ENCODE measurements at regions not wholly inside any gene's neighbourhood (a gene's known extent, or its start where the extent isn't known, plus 50 kb on each side); places are given as distances from the start of the nearest gene placed in this dataset.
A peak's percentile ranks its signal among the peaks of the same experiment; 100 is the strongest.
"Not testable (repeated sequence)": the region's sequence is repeated elsewhere in the genome, so short reads cannot be mapped to it uniquely, and the experiment has no call there.

- DNase-seq, result no peak
These were observed 83.8 kb upstream of the HMGA2 start for GRCh38 chr12:65740506-65740872.

DNA sequence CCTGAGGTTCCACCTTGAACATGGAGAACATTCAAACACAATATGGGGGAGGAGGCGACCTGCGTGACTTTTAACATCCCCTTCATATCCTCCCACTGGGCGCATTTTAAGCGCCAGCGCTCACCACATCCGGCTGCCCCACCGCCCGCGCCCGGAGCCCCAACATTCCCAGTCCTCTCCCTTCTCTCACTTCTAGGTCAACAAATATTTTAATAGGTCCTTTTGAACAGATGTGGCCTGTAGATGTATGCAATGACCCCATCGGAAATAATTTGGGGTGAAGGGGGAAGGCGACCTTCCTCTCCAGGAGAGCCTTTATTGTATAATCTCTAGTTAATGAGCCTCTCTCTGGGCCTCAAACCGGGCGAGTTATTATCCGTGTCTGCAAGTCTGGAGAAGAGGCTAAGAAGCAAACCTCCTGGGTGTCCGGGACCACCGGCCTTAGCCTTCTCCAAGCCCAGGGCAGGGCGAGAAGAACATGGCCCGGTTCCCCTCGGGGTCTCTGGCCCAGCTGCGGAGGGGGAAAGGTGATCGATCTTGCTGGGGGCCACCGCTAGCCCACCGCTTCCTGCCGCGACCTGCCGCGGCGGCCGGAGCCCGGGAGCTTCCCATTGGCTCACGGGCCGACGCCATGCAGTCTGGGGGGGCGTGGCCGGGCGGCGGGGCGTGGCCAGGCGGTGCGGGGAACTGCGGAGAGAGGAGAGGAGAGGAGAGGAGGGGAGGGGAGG is 83.2 kb upstream of the HMGA2 start:
- peak; percentile 95 for DNase-seq

GRCh38 chr12:65741656-65742017 is 82.6 kb upstream of the HMGA2 start:
- no peak for DNase-seq

- DNase-seq, result peak; percentile 82
These were observed 82.0 kb upstream of the HMGA2 start for GRCh38 chr12:65742018-65743010.

DNA sequence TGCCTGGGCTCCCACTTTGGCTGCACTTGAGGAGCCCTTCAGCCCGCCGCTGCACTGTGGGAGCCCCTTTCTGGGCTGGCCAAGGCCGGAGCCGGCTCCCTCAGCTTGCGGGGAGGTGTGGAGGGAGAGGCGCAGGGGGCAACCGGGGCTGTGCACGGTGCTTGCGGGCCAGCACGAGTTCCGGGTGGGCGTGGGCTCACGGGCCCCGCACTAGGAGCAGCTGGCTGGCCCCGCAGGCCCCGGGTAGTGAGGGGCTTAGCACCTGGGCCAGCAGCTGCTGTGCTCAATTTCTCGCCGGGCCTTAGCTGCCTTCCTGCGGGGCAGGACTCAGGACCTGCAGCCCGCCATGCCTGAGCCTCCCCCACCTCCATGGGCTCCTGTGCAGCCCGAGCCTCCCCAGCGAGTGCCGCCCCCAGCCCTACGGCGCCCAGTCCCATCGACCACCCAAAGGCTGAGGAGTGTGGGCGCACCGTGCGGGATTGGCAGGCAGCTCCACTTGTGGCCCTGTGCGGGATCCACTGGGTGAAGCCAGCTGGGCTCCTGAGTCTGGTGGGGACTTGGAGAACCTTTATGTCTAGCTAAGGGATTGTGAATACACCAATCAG is 79.9 kb upstream of the HMGA2 start:
- not testable (repeated sequence) for DNase-seq

GRCh38 chr12:65747338-65747737 is 76.9 kb upstream of the HMGA2 start:
- no peak for DNase-seq

GRCh38 chr12:65748332-65748731 is 76.0 kb upstream of the HMGA2 start:
- DNase-seq, result no peak

GRCh38 chr12:65754290-65754689 is 70.0 kb upstream of the HMGA2 start:
- no peak for DNase-seq

- DNase-seq, result peak; percentile 46
These were observed 69.3 kb upstream of the HMGA2 start for GRCh38 chr12:65754744-65755595.

- no peak for DNase-seq
These were observed 68.7 kb upstream of the HMGA2 start for GRCh38 chr12:65755596-65755978.

DNA sequence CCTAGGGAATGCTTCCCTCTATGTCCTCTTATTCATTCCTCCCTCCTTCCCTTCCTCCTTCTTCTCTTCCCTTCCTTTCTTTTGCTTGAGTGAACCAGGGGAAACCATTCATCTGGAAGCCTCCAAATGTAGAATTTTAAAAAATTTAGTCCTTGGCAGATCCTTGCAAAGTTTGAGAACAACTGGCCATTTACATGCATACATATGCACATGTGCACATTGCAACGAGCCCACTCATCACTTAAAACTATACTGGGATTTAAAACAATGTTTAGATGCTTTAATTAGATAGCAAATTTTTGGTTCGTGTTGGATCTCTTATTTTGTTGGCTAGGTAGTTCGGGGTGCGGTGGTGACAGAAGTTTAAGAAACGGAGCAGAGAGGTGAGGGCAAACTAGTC is 68.0 kb upstream of the HMGA2 start:
- DNase-seq, result no peak

GRCh38 chr12:65756956-65757511 is 67.2 kb upstream of the HMGA2 start:
- DNase-seq, result no peak

DNA sequence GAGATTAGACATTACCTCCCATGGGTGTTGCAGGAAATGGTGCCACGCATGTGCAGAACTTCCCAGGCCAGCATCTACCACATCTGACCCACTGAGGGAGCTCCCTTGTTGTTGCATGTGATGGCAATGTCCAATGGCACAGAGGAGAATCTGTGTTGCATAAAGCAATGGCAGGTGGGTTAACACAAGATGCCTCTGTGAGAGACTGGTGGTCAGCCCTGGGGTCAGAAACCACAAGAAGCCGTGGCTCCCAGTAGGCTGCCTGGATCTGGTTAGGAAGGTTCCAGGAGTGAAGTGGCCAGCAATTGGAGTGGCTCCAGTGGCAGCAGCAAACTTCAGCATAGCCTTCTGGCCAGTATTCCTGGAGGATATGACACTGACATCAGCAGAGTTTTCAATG is 65.9 kb upstream of the HMGA2 start:
- no peak for DNase-seq

GRCh38 chr12:65759735-65760134 is 64.5 kb upstream of the HMGA2 start:
- DNase-seq, result no peak

GRCh38 chr12:65761301-65761700 is 63.0 kb upstream of the HMGA2 start:
- DNase-seq, result no peak

DNA sequence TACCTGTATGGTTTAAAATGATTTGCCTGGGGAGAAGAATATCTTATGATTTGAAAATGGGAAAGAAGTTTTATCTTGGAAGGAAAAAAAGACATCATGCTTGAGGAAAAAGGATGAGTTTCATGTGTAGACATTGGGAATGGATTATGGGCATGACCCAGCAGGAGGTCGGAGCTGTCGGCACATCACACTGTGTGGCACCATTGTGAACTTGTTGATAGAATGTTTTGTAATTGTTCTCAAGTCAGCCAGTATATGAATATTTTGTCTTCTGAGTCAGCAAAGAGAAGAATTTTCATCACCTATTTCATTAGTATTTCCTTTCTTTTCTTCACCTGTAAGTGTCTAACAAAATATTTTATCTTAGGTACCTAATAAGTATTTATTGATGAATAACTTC is 60.0 kb upstream of the HMGA2 start:
- no peak for DNase-seq

DNA sequence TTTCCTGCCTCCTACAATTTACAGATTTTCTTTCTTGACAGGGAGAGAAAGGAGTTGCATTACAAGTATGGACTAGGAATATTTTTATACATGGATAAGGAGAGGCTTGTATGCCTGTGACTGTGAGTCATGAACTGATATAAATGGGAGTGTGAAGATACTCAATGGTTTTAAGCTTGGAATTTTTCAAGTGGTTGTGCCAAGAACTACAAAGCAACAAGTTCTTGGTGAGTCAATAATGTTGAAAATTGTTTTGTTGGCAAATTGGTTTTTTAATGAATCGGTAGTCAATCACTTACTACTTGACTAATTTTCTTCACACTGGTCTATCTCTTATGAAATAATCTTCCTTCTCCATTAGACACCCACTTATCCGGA is 58.9 kb upstream of the HMGA2 start:
- no peak for DNase-seq

DNA sequence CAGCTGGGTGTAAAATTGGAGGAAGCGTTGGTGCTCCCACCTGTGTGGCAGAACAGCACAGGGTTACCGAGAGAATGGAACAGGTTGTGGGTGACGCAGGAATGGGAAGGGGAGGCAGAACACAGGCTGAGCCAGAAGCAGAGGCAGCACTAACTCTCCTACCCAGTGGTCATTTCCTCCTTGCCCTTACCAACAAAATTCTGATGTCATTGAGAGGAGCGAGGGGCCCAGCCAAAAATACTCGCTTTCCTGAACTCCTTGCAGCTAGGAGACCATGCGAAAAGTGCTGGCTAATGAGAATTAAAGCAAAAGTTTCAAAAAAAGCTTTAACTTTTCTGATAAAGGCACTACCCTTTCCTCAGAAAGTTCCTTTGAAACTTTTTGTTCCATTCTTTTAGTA is 54.4 kb upstream of the HMGA2 start:
- DNase-seq, result no peak
